ENCODE measurements at regions not wholly inside any gene's neighbourhood (a gene's known extent, or its start where the extent isn't known, plus 50 kb on each side); places are given as distances from the start of the nearest gene placed in this dataset.
A peak's percentile ranks its signal among the peaks of the same experiment; 100 is the strongest.

- Histone ChIP-seq H4K20me1 (no peaks in the 10 kb centered on the region), H3K9me3 (peaks cover 15% of the 10 kb centered on the region), H3K4me2 (no peak overlapping the region), H3K4me1 (peaks cover 10% of the 10 kb centered on the region), H3K4me3 (no peak overlapping the region), H3K27me3 (no peaks in the 10 kb centered on the region), H3K36me3 (no peaks in the 10 kb centered on the region), H3K9ac (no peak overlapping the region), H3K27ac (no peak overlapping the region)
- no peak for TF ChIP-seq Cebpa-rat (IDR thresholded peaks at IDR 0.05)
Observed at GRCh38 chr2:2798337-2798736, 467.3 kb upstream of the MYT1L start.

- no peak overlapping the region for H3K9ac ChIP-seq
- no peak overlapping the region for H3K4me2 ChIP-seq
- peaks cover 10% of the 10 kb centered on the region for H3K4me1 ChIP-seq
- no peaks in the 10 kb centered on the region for H4K20me1 ChIP-seq
- H3K36me3 ChIP-seq = no peaks in the 10 kb centered on the region
- no peaks in the 10 kb centered on the region for H3K27me3 ChIP-seq
- H3K4me3 ChIP-seq = no peak overlapping the region
- peaks cover 9% of the 10 kb centered on the region for H3K9me3 ChIP-seq
- no peak overlapping the region for H3K27ac ChIP-seq
- no peak for TF ChIP-seq Cebpa-rat (IDR thresholded peaks at IDR 0.05)
Observed at GRCh38 chr2:2797797-2798196, 466.7 kb upstream of the MYT1L start.

- no peaks in the 10 kb centered on the region for H3K36me3 ChIP-seq
- H3K4me2 ChIP-seq = no peak overlapping the region
- TF ChIP-seq Cebpa-rat (IDR thresholded peaks at IDR 0.05) = no peak
- H3K4me3 ChIP-seq = no peak overlapping the region
- H3K9me3 ChIP-seq = no peaks in the 10 kb centered on the region
- no peaks in the 10 kb centered on the region for H3K27me3 ChIP-seq
- H3K27ac ChIP-seq = no peak overlapping the region
- no peaks in the 10 kb centered on the region for H4K20me1 ChIP-seq
- H3K4me1 ChIP-seq = peaks cover 10% of the 10 kb centered on the region
- no peak overlapping the region for H3K9ac ChIP-seq
Observed at GRCh38 chr2:2796207-2796606, 465.1 kb upstream of the MYT1L start.

- no peak overlapping the region for H3K9ac ChIP-seq
- no peak overlapping the region for H3K27ac ChIP-seq
- TF ChIP-seq Cebpa-rat (IDR thresholded peaks at IDR 0.05) = no peak
- peaks cover 10% of the 10 kb centered on the region for H3K4me1 ChIP-seq
- H3K4me2 ChIP-seq = no peak overlapping the region
- no peaks in the 10 kb centered on the region for H3K9me3 ChIP-seq
- H3K27me3 ChIP-seq = no peaks in the 10 kb centered on the region
- H3K4me3 ChIP-seq = no peak overlapping the region
- no peaks in the 10 kb centered on the region for H3K36me3 ChIP-seq
- H4K20me1 ChIP-seq = no peaks in the 10 kb centered on the region
Observed at GRCh38 chr2:2795438-2796091, 464.5 kb upstream of the MYT1L start.

GRCh38 chr2:2793925-2794560 lies 463.0 kb upstream of the MYT1L start:
- no peak for TF ChIP-seq Cebpa-rat (IDR thresholded peaks at IDR 0.05)
- Histone ChIP-seq H3K4me1 (peaks cover 10% of the 10 kb centered on the region), H3K9ac (no peak overlapping the region), H3K36me3 (no peaks in the 10 kb centered on the region), H3K4me3 (no peak overlapping the region), H3K27ac (no peak overlapping the region), H4K20me1 (no peaks in the 10 kb centered on the region), H3K4me2 (peak overlapping the region; percentile 11; the same call in 1 of the 2 replicates), H3K27me3 (no peaks in the 10 kb centered on the region), H3K9me3 (no peaks in the 10 kb centered on the region)

- TF ChIP-seq Cebpa-rat (IDR thresholded peaks at IDR 0.05) = no peak
- Histone ChIP-seq H3K36me3 (no peaks in the 10 kb centered on the region), H3K27me3 (no peaks in the 10 kb centered on the region)
Observed at GRCh38 chr2:2793514-2793913, 462.4 kb upstream of the MYT1L start.

GRCh38 chr2:2791606-2792005 lies 460.5 kb upstream of the MYT1L start:
- no peak overlapping the region for H3K9ac ChIP-seq
- H3K27ac ChIP-seq = no peak overlapping the region
- H3K4me2 ChIP-seq = no peak overlapping the region
- no peaks in the 10 kb centered on the region for H3K27me3 ChIP-seq
- no peaks in the 10 kb centered on the region for H3K36me3 ChIP-seq
- no peak overlapping the region for H3K4me3 ChIP-seq
- no peaks in the 10 kb centered on the region for H4K20me1 ChIP-seq
- peaks cover 10% of the 10 kb centered on the region for H3K4me1 ChIP-seq
- no peak for TF ChIP-seq Cebpa-rat (IDR thresholded peaks at IDR 0.05)
- no peaks in the 10 kb centered on the region for H3K9me3 ChIP-seq

More at GRCh38 chr2:2793514-2793913, 462.4 kb upstream of the MYT1L start:
- no peak overlapping the region for H3K9ac ChIP-seq
- peaks cover 10% of the 10 kb centered on the region for H3K4me1 ChIP-seq
- no peak overlapping the region for H3K4me3 ChIP-seq
- H3K27ac ChIP-seq = no peak overlapping the region
- H3K9me3 ChIP-seq = no peaks in the 10 kb centered on the region
- no peaks in the 10 kb centered on the region for H4K20me1 ChIP-seq
- no peak overlapping the region for H3K4me2 ChIP-seq

GRCh38 chr2:2791031-2791430 lies 460.0 kb upstream of the MYT1L start:
- Histone ChIP-seq H3K4me1 (peaks cover 10% of the 10 kb centered on the region), H3K27me3 (no peaks in the 10 kb centered on the region), H3K9ac (no peak overlapping the region), H3K36me3 (no peaks in the 10 kb centered on the region), H3K9me3 (no peaks in the 10 kb centered on the region), H3K4me3 (no peak overlapping the region), H3K4me2 (no peak overlapping the region), H4K20me1 (no peaks in the 10 kb centered on the region), H3K27ac (no peak overlapping the region)
- no peak for TF ChIP-seq Cebpa-rat (IDR thresholded peaks at IDR 0.05)

GRCh38 chr2:2788076-2788475 lies 457.0 kb upstream of the MYT1L start:
- Histone ChIP-seq H3K4me3 (no peak overlapping the region), H3K36me3 (no peaks in the 10 kb centered on the region), H3K4me2 (no peak overlapping the region), H3K4me1 (peaks cover 7% of the 10 kb centered on the region), H3K9me3 (no peaks in the 10 kb centered on the region), H3K27me3 (no peaks in the 10 kb centered on the region), H3K27ac (no peak overlapping the region), H3K9ac (no peak overlapping the region), H4K20me1 (no peaks in the 10 kb centered on the region)
- no peak for TF ChIP-seq Cebpa-rat (IDR thresholded peaks at IDR 0.05)

GRCh38 chr2:2787301-2787907 lies 456.3 kb upstream of the MYT1L start:
- TF ChIP-seq Cebpa-rat (IDR thresholded peaks at IDR 0.05) = no peak
- H3K27ac ChIP-seq = no peak overlapping the region

More at GRCh38 chr2:2787301-2787907, 456.3 kb upstream of the MYT1L start:
- H3K9ac ChIP-seq = no peak overlapping the region
- H3K27me3 ChIP-seq = no peaks in the 10 kb centered on the region
- H3K9me3 ChIP-seq = no peaks in the 10 kb centered on the region
- no peak overlapping the region for H3K4me3 ChIP-seq
- no peaks in the 10 kb centered on the region for H4K20me1 ChIP-seq
- H3K4me1 ChIP-seq = peaks cover 10% of the 10 kb centered on the region
- H3K4me2 ChIP-seq = no peak overlapping the region
- H3K36me3 ChIP-seq = no peaks in the 10 kb centered on the region
